GM12878 (cell line): ENCODE measurements at regions not wholly inside any gene's neighbourhood (a gene's known extent, or its start where the extent isn't known, plus 50 kb on each side); places are given as distances from the start of the nearest gene placed in this dataset.

Experiments
- ATAC-seq: fragments of 200-7000 bp; cut with Tn5 transposase; 3 replicates; pipeline ENCODE4 v1.9.1; 2020; ENCODE audit warnings: mild to moderate bottlenecking, moderate library complexity
- BruUV-seq: library from RNA; stranded (reverse); fragments of 400-500 nt; replicated peaks from 2 replicates; lab custom pipeline; 2021; lab: Mats Ljungman, UMichigan
- CTCF ChIA-PET: fragments of 300-600 bp; sonication (Branson Sonifier 250); formaldehyde crosslinking; extraction: SDS; loops from one replicate; lab custom pipeline; 2021; ENCODE audit warnings: inconsistent platforms; lab: Yijun Ruan, JAX
- POLR2A ChIA-PET: fragments of 350-600 bp; formaldehyde crosslinking; extraction: SDS; loops from one replicate; lab custom pipeline; 2021; ENCODE audit warnings: inconsistent platforms; lab: Charles Lee
- RAD21 ChIA-PET: fragments of 300-600 bp; sonication (Branson Sonifier 250); formaldehyde crosslinking; loops from one replicate; lab custom pipeline; 2023; ENCODE audit warnings: antibody characterized with exemption; ENCODE audit not compliant: unreplicated experiment; lab: Charles Lee
- SMC1A ChIA-PET: fragments of 300-600 bp; sonication (Branson Sonifier 250); formaldehyde crosslinking; loops from one replicate; lab custom pipeline; 2023; ENCODE audit not compliant: unreplicated experiment, uncharacterized antibody; lab: Charles Lee
- DNase-seq: peaks from one replicate; pipeline ENCODE4 v3.0.0-alpha.2; 2011; ENCODE audit warnings: low read depth, low spot score
- FAIRE-seq: peaks from 3 replicates; lab custom pipeline; 2011; peaks lifted over from hg19 to GRCh38; lab: Jason Lieb, UNC
- H2AFZ ChIP-seq: 2 replicates; pipeline ENCODE4 v1.6.0; 2011; ENCODE audit warnings: low read depth, low read length, control low read depth; ENCODE audit not compliant: control insufficient read depth
- H3K27ac ChIP-seq: 2 replicates; pipeline ENCODE4 v1.5.1; 2011; ENCODE audit warnings: control low read depth; ENCODE audit not compliant: control insufficient read depth, insufficient read depth
- H3K27me3 ChIP-seq, 2 experiments: replicated peaks in 1 of 2; 2 replicates each; pipeline versions ENCODE4 v1.6.0 to v1.6.1; 2011; ENCODE audit warnings: low read length in 1 of 2; ENCODE audit not compliant: control insufficient read depth in 2 of 2, insufficient read depth in 2 of 2
- H3K36me3 ChIP-seq, 2 experiments: 2 replicates each; pipeline ENCODE4 v1.5.1; 2011; ENCODE audit warnings: low read length in 1 of 2; ENCODE audit not compliant: control insufficient read depth in 2 of 2, insufficient read depth in 2 of 2
- H3K4me1 ChIP-seq: 2 replicates; pipeline ENCODE4 v1.6.1; 2011; ENCODE audit warnings: mild to moderate bottlenecking, low read length, moderate library complexity, mixed read lengths; ENCODE audit not compliant: control insufficient read depth, insufficient read depth
- H3K4me2 ChIP-seq: 2 replicates; pipeline ENCODE4 v1.6.0; 2011; ENCODE audit warnings: control low read depth; ENCODE audit not compliant: control insufficient read depth, insufficient read depth
- H3K4me3 ChIP-seq: fragments of 200-600 bp; sonication (generic); 2 replicates; pipeline ENCODE4 v1.5.1; 2016
- H3K79me2 ChIP-seq: 2 replicates; pipeline ENCODE4 v1.6.0; 2011; ENCODE audit warnings: low read length; ENCODE audit not compliant: control insufficient read depth, insufficient read depth
- H3K9ac ChIP-seq: 2 replicates; pipeline ENCODE4 v1.8.0; 2011; ENCODE audit warnings: low read length, control low read depth, mixed read lengths; ENCODE audit not compliant: control insufficient read depth, insufficient read depth
- H3K9me3 ChIP-seq: replicated peaks from 3 replicates; pipeline ENCODE4 v1.5.1; 2011; ENCODE audit warnings: mild to moderate bottlenecking, low read length; ENCODE audit not compliant: control insufficient read depth, insufficient read depth
- H4K20me1 ChIP-seq: 2 replicates; pipeline ENCODE4 v1.6.0; 2011; ENCODE audit not compliant: control insufficient read depth, insufficient read depth
- ASH2L ChIP-seq: fragments of 300-600, 200-600 bp; sonication (generic); IDR thresholded peaks from 2 replicates; pipeline ENCODE4 v1.6.1; 2017; ENCODE audit warnings: low read depth, mild to moderate bottlenecking, borderline replicate concordance
- CHD4 ChIP-seq: fragments of 200-600 bp; sonication (generic); IDR thresholded peaks from 2 replicates; pipeline ENCODE4 v1.6.1; 2016; ENCODE audit warnings: mild to moderate bottlenecking
- GABPA ChIP-seq: IDR thresholded peaks from 2 replicates; pipeline ENCODE4 v1.6.1; 2014; ENCODE audit warnings: antibody characterized with exemption, low read depth, mild to moderate bottlenecking, inconsistent platforms
- IKZF1 ChIP-seq: fragments of 450-650 bp; conservative IDR thresholded peaks from 2 replicates; pipeline ENCODE4 v1.6.1; 2017; ENCODE audit warnings: antibody characterized with exemption, mild to moderate bottlenecking
- MTA3 ChIP-seq: IDR thresholded peaks from 2 replicates; pipeline ENCODE4 v1.6.1; 2012; ENCODE audit warnings: low read length, inconsistent platforms, borderline replicate concordance
- NBN ChIP-seq: fragments of 450-650 bp; IDR thresholded peaks from 2 replicates; pipeline ENCODE4 v1.6.1; 2016
- REST ChIP-seq: IDR thresholded peaks from 2 replicates; pipeline ENCODE4 v1.6.1; 2012; ENCODE audit warnings: mild to moderate bottlenecking, low read depth, low read length
- TAF1 ChIP-seq: IDR thresholded peaks from 2 replicates; pipeline ENCODE4 v1.6.1; 2011; ENCODE audit warnings: mild to moderate bottlenecking, low read depth, low read length, borderline replicate concordance
- TBL1XR1 ChIP-seq: IDR thresholded peaks from 2 replicates; pipeline ENCODE4 v1.6.1; 2012; ENCODE audit warnings: low read depth, low read length, improper control_type of control experiment
- TCF12 ChIP-seq: IDR thresholded peaks from 2 replicates; pipeline ENCODE4 v1.6.1; 2011; ENCODE audit warnings: low read depth, mild to moderate bottlenecking, low read length
- TCF3 ChIP-seq: IDR thresholded peaks from 2 replicates; pipeline ENCODE4 v1.6.1; 2012; ENCODE audit warnings: low read depth, mild to moderate bottlenecking, low read length, borderline replicate concordance; ENCODE audit not compliant: insufficient read depth
- ZBED1 ChIP-seq: IDR thresholded peaks from 2 replicates; pipeline ENCODE4 v1.6.1; 2016; ENCODE audit warnings: borderline replicate concordance
- ZNF622 ChIP-seq: fragments of 450-650 bp; IDR thresholded peaks from 2 replicates; pipeline ENCODE4 v1.6.1; 2017; ENCODE audit warnings: mild to moderate bottlenecking, inconsistent platforms
- in situ Hi-C: fragments of 300-500 bp; cut with MboI; formaldehyde crosslinking; loops from 9 replicates; pipeline ENCODE4 v1.14.3; 2018; ENCODE audit warnings: mixed read lengths
- intact Hi-C: fragments of 100-400 bp; cut with micrococcal nuclease; formaldehyde crosslinking; loops from one replicate; pipeline ENCODE4 v1.14.2; 2022; ENCODE audit not compliant: unreplicated experiment
- TF ChIP-seq, protein P1 (sequence below), 3 experiments: IDR thresholded peaks in 2 of 3; conservative IDR thresholded peaks in 1 of 3; 2 replicates each; pipeline ENCODE4 v1.5.1; 2011; ENCODE audit warnings: low read depth in 3 of 3, low read length in 3 of 3, mild to moderate bottlenecking in 3 of 3, control low read depth in 2 of 3, moderate library complexity in 2 of 3, inconsistent platforms in 1 of 3, mixed read lengths in 1 of 3; ENCODE audit not compliant: control insufficient read depth in 2 of 3, insufficient read depth in 1 of 3; ENCODE audit errors: extremely low read depth in 1 of 3
- TF ChIP-seq, protein P2 (sequence below): fragments of 450-650 bp; conservative IDR thresholded peaks from 2 replicates; pipeline ENCODE4 v1.6.1; 2017; ENCODE audit warnings: mild to moderate bottlenecking, moderate library complexity
- TF ChIP-seq, protein P3 (sequence below): IDR thresholded peaks from 2 replicates; pipeline ENCODE4 v1.6.1; 2012; ENCODE audit warnings: low read depth, low read length, improper control_type of control experiment
- TF ChIP-seq, protein P4 (sequence below): IDR thresholded peaks from 2 replicates; pipeline ENCODE4 v1.6.1; 2012; ENCODE audit warnings: low read depth, low read length, improper control_type of control experiment

DNA sequence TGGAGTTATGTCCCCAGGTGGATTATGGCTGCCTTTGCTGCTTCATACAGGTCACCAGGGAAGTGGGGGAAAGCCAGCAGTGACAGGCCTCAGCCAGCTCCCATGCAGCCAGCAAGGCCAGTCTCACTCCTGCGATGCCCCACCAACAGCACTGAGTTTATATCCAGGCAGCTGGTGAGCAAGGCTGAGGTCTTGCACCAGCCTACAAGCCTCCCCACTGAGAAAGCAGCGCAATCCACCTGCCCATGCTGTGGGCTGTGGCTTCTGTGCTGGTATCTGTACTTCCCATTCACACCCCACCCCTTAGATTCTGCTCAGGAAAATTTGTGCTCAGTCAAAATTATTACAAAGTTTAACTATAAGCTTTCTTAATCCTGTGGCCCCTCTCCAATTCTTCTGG, 153.5 kb downstream of the HHIP start (continued):
- TF ChIP-seq REST (no peak), TAF1 (no peak), TBL1XR1 (no peak), ZBED1 (no peak)

GRCh38 chr4:144801731-144802130, 155.8 kb downstream of the HHIP start:
- no peak overlapping the region for H3K27ac ChIP-seq
- H3K9ac ChIP-seq: no peak overlapping the region
- intact Hi-C loops (no loop called here), in situ Hi-C loops (no loop called here)
- H3K4me3 ChIP-seq: no peak overlapping the region
- CTCF ChIA-PET: no interaction called here
- no peaks in the 10 kb centered on the region for H3K36me3 ChIP-seq
- no peaks in the 10 kb centered on the region for H3K9me3 ChIP-seq
- DNase-seq (no peak), ATAC-seq (no peak), FAIRE-seq (no peak)
- POLR2A ChIA-PET: no interaction called here
- H2AFZ ChIP-seq: no peak overlapping the region
- RAD21 ChIA-PET: no interaction called here
- H3K4me2 ChIP-seq: no peak overlapping the region
- SMC1A ChIA-PET: interaction anchor here (0.9 kb wide), 1 partner anchor 100 kb away, joined by 3 read pairs; no protein-coding TSS in a partner anchor
- no peaks in the 10 kb centered on the region for H4K20me1 ChIP-seq
- no peaks in the 10 kb centered on the region for H3K4me1 ChIP-seq
- no peaks in the 10 kb centered on the region for H3K79me2 ChIP-seq
- no peaks in the 10 kb centered on the region for H3K27me3 ChIP-seq
- no TSS peak for BruUV-seq
- TF ChIP-seq NBN: no peak
- no peak for TF ChIP-seq GABPA
- no peak for TF ChIP-seq TCF12
- no peak for TF ChIP-seq ASH2L
- no peak for TF ChIP-seq CHD4
- no peak for TF ChIP-seq IKZF1
- TF ChIP-seq, protein P1, sequence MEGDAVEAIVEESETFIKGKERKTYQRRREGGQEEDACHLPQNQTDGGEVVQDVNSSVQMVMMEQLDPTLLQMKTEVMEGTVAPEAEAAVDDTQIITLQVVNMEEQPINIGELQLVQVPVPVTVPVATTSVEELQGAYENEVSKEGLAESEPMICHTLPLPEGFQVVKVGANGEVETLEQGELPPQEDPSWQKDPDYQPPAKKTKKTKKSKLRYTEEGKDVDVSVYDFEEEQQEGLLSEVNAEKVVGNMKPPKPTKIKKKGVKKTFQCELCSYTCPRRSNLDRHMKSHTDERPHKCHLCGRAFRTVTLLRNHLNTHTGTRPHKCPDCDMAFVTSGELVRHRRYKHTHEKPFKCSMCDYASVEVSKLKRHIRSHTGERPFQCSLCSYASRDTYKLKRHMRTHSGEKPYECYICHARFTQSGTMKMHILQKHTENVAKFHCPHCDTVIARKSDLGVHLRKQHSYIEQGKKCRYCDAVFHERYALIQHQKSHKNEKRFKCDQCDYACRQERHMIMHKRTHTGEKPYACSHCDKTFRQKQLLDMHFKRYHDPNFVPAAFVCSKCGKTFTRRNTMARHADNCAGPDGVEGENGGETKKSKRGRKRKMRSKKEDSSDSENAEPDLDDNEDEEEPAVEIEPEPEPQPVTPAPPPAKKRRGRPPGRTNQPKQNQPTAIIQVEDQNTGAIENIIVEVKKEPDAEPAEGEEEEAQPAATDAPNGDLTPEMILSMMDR (IDR thresholded peaks at IDR 0.05 in 2 of 3, conservative IDR thresholded peaks at IDR 0.05 in 1 of 3; ENCODE audit: control insufficient read depth in 2 of 3, extremely low read depth in 1 of 3, insufficient read depth in 1 of 3, low read depth in 3 of 3, low read length in 3 of 3): no peak
- TF ChIP-seq TCF3: no peak
- TF ChIP-seq, protein P2, sequence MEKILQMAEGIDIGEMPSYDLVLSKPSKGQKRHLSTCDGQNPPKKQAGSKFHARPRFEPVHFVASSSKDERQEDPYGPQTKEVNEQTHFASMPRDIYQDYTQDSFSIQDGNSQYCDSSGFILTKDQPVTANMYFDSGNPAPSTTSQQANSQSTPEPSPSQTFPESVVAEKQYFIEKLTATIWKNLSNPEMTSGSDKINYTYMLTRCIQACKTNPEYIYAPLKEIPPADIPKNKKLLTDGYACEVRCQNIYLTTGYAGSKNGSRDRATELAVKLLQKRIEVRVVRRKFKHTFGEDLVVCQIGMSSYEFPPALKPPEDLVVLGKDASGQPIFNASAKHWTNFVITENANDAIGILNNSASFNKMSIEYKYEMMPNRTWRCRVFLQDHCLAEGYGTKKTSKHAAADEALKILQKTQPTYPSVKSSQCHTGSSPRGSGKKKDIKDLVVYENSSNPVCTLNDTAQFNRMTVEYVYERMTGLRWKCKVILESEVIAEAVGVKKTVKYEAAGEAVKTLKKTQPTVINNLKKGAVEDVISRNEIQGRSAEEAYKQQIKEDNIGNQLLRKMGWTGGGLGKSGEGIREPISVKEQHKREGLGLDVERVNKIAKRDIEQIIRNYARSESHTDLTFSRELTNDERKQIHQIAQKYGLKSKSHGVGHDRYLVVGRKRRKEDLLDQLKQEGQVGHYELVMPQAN: no peak
- no peak for TF ChIP-seq ZNF622
- TF ChIP-seq MTA3: no peak
- TF ChIP-seq, protein P3, sequence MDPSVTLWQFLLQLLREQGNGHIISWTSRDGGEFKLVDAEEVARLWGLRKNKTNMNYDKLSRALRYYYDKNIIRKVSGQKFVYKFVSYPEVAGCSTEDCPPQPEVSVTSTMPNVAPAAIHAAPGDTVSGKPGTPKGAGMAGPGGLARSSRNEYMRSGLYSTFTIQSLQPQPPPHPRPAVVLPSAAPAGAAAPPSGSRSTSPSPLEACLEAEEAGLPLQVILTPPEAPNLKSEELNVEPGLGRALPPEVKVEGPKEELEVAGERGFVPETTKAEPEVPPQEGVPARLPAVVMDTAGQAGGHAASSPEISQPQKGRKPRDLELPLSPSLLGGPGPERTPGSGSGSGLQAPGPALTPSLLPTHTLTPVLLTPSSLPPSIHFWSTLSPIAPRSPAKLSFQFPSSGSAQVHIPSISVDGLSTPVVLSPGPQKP: no peak
- TF ChIP-seq, protein P4, sequence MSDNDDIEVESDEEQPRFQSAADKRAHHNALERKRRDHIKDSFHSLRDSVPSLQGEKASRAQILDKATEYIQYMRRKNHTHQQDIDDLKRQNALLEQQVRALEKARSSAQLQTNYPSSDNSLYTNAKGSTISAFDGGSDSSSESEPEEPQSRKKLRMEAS: no peak
- TF ChIP-seq TBL1XR1: no peak
